HepG2 (cell line): ENCODE measurements at regions not wholly inside any gene's neighbourhood (a gene's known extent, or its start where the extent isn't known, plus 50 kb on each side); places are given as distances from the start of the nearest gene placed in this dataset.

Experiments
- ATAC-seq: fragments of 200-7000 bp; cut with Tn5 transposase; 3 replicates; pipeline ENCODE4 v1.9.1; 2020; ENCODE audit warnings: mild to moderate bottlenecking, moderate library complexity
- BruUV-seq: library from RNA; stranded (reverse); fragments of 400-500 nt; replicated peaks from 2 replicates; lab custom pipeline; 2021; lab: Mats Ljungman, UMichigan
- CTCF ChIA-PET: fragments of 300-600 bp; formaldehyde crosslinking; extraction: SDS; loops from one replicate; lab custom pipeline; 2021; ENCODE audit warnings: low total read pairs, inconsistent platforms, low intra/inter-chr PET ratio; lab: Yijun Ruan, JAX
- POLR2A ChIA-PET: fragments of 350-600 bp; sonication (Branson Sonifier 250); formaldehyde crosslinking; loops from one replicate; lab custom pipeline; 2020; ENCODE audit warnings: antibody characterized with exemption, inconsistent platforms; lab: Yijun Ruan, JAX
- DNase-seq: peaks from one replicate; pipeline ENCODE4 v3.0.0-alpha.2; 2015; ENCODE audit warnings: low spot score
- FAIRE-seq: peaks from 3 replicates; lab custom pipeline; 2011; peaks lifted over from hg19 to GRCh38; lab: Jason Lieb, UNC
- H2AFZ ChIP-seq: one replicate; pipeline ENCODE4 v1.6.1; 2011; ENCODE audit warnings: low read length, inconsistent platforms
- H3K27ac ChIP-seq: fragments of 300-600 bp; 3 replicates; pipeline ENCODE4 v1.8.0; 2011; ENCODE audit warnings: mixed run types, mild to moderate bottlenecking, mixed read lengths, low read length, inconsistent platforms; ENCODE audit not compliant: insufficient read depth; ENCODE audit errors: extremely low read length
- H3K27me3 ChIP-seq, 2 experiments: fragments of 200-600 bp in 1 of 2; 2 replicates in 1 of 2; 3 replicates in 1 of 2; pipeline versions ENCODE4 v1.6.0 to v1.8.0; 2011; ENCODE audit warnings: low read length in 2 of 2, mild to moderate bottlenecking in 2 of 2, moderate library complexity in 2 of 2, inconsistent platforms in 1 of 2; ENCODE audit not compliant: insufficient read depth in 2 of 2, control insufficient read depth in 1 of 2
- H3K36me3 ChIP-seq, 2 experiments: fragments of 200-600 bp in 1 of 2; replicated peaks in 1 of 2; 2 replicates in 1 of 2; 3 replicates in 1 of 2; pipeline versions ENCODE4 v1.5.1 to v1.8.0; 2011; ENCODE audit warnings: low read length in 2 of 2, inconsistent platforms in 1 of 2; ENCODE audit not compliant: insufficient read depth in 2 of 2, control insufficient read depth in 1 of 2
- H3K4me1 ChIP-seq: 2 replicates; pipeline ENCODE4 v1.5.1; 2012; ENCODE audit warnings: low read length, inconsistent platforms; ENCODE audit not compliant: insufficient read depth
- H3K4me2 ChIP-seq: 2 replicates; pipeline ENCODE4 v1.6.0; 2011; ENCODE audit warnings: low read depth, low read length, inconsistent platforms
- H3K4me3 ChIP-seq, 3 experiments: fragments of 200-600 bp in 1 of 3; sonication (generic), shearing (Covaris generic) in 1 of 3; replicated peaks in 1 of 3; 2 replicates each; pipeline ENCODE4 v1.5.1; 2011 to 2016; ENCODE audit warnings: low read length in 3 of 3, inconsistent platforms in 2 of 3, low read depth in 2 of 3, mild to moderate bottlenecking in 2 of 3, control low read depth in 1 of 3, mixed read lengths in 1 of 3; ENCODE audit not compliant: insufficient read depth in 1 of 3
- H3K79me2 ChIP-seq: one replicate; pipeline ENCODE4 v1.6.1; 2011; ENCODE audit warnings: low read length, inconsistent platforms; ENCODE audit not compliant: insufficient read depth
- H3K9ac ChIP-seq: 2 replicates; pipeline ENCODE4 v1.6.0; 2011; ENCODE audit warnings: mild to moderate bottlenecking, low read depth, low read length, inconsistent platforms; ENCODE audit not compliant: insufficient read depth
- H3K9me3 ChIP-seq: 2 replicates; pipeline ENCODE4 v1.5.1; 2012; ENCODE audit warnings: mild to moderate bottlenecking, low read length
- H4K20me1 ChIP-seq: 2 replicates; pipeline ENCODE4 v1.6.0; 2011; ENCODE audit warnings: inconsistent platforms, mild to moderate bottlenecking, low read length, moderate library complexity; ENCODE audit not compliant: insufficient read depth
- ATF7 ChIP-seq, 2 experiments: fragments of 450-650 bp in 1 of 2; sonication (generic) in 1 of 2; formaldehyde crosslinking in 1 of 2; IDR thresholded peaks; 2 replicates each; pipeline versions ENCODE4 v1.4.0 to v1.6.1; 2016 to 2020; ENCODE audit warnings: antibody characterized with exemption in 1 of 2, mild to moderate bottlenecking in 1 of 2, missing genetic modification reagents in 1 of 2
- DMAP1 ChIP-seq: IDR thresholded peaks from 2 replicates; pipeline ENCODE4 v1.6.1; 2016
- KLF16 ChIP-seq, 2 experiments: sonication (generic) in 1 of 2; formaldehyde crosslinking in 1 of 2; IDR thresholded peaks; 2 replicates each; pipeline versions ENCODE4 v1.6.1 to v1.8.0; 2016 to 2023; ENCODE audit warnings: missing genetic modification reagents in 2 of 2, missing compliant biosample characterization in 1 of 2
- PTBP1 ChIP-seq: fragments of 200-400 bp; formaldehyde crosslinking; IDR thresholded peaks from 2 replicates; pipeline ENCODE4 v1.6.1; 2018; ENCODE audit warnings: low read length, low read depth; ENCODE audit not compliant: poor library complexity, severe bottlenecking
- TCF7L2 ChIP-seq: IDR thresholded peaks from 2 replicates; pipeline ENCODE4 v1.6.1; 2011; ENCODE audit warnings: mild to moderate bottlenecking, low read depth, low read length, moderate library complexity
- ZNF451 ChIP-seq: sonication (generic); formaldehyde crosslinking; IDR thresholded peaks from 2 replicates; pipeline ENCODE4 v1.5.0; 2020; ENCODE audit warnings: mild to moderate bottlenecking, missing genetic modification reagents
- WGBS: methylation state at CpG from one replicate; pipeline ENCODE4 v1.1.6; 2017; ENCODE audit warnings: low lambda C conversion rate; 5-methylcytosine and 5-hydroxymethylcytosine counted together
- in situ Hi-C: cut with HindIII; loops from 2 replicates; pipeline ENCODE4 v1.10.0; 2017; ENCODE audit warnings: low pct_unique_long_range_greater_than_20kb; ENCODE audit not compliant: extremely low pct_ligation_motif_present
- intact Hi-C: fragments of 100-400 bp; cut with micrococcal nuclease; formaldehyde crosslinking; loops from one replicate; pipeline ENCODE4 v1.10.0; 2022; ENCODE audit not compliant: unreplicated experiment

GRCh38 chr14:28381656-28382055 lies 384.9 kb upstream of the FOXG1 start:
- no peaks in the 10 kb centered on the region for H4K20me1 ChIP-seq
- ATAC-seq = no peak
- CTCF ChIA-PET = no interaction called here
- H3K9ac ChIP-seq = no peak overlapping the region
- BruUV-seq = no TSS peak
- no peak overlapping the region for H3K27ac ChIP-seq
- H3K27me3 ChIP-seq = no peaks in the 10 kb centered on the region
- H3K9me3 ChIP-seq = peaks cover 78% of the 10 kb centered on the region
- no peaks in the 10 kb centered on the region for H3K4me1 ChIP-seq
- intact Hi-C loops = no loop called here
- H3K4me3 ChIP-seq = no peak overlapping the region
- 0 out of 2 replicates have a peak, but pooled peaks have one; percentile 42 for TF ChIP-seq ATF7 (IDR thresholded peaks at IDR 0.05)
- no peak for TF ChIP-seq ATF7 (CRISPR knock-in tag; IDR thresholded peaks at IDR 0.05)
- TF ChIP-seq ZNF451 = no peak
- TF ChIP-seq, all 625 proteins: peak for 1
- in situ Hi-C loops = no loop called here
- DNase-seq (no peak), FAIRE-seq (no peak)
- POLR2A ChIA-PET = no interaction called here
- no peak overlapping the region for H3K4me2 ChIP-seq
- no peaks in the 10 kb centered on the region for H3K36me3 ChIP-seq
- no peak overlapping the region for H2AFZ ChIP-seq
- no peaks in the 10 kb centered on the region for H3K79me2 ChIP-seq
- WGBS = 0% methylated on average over 2 of the region's 2 CpGs

DNA sequence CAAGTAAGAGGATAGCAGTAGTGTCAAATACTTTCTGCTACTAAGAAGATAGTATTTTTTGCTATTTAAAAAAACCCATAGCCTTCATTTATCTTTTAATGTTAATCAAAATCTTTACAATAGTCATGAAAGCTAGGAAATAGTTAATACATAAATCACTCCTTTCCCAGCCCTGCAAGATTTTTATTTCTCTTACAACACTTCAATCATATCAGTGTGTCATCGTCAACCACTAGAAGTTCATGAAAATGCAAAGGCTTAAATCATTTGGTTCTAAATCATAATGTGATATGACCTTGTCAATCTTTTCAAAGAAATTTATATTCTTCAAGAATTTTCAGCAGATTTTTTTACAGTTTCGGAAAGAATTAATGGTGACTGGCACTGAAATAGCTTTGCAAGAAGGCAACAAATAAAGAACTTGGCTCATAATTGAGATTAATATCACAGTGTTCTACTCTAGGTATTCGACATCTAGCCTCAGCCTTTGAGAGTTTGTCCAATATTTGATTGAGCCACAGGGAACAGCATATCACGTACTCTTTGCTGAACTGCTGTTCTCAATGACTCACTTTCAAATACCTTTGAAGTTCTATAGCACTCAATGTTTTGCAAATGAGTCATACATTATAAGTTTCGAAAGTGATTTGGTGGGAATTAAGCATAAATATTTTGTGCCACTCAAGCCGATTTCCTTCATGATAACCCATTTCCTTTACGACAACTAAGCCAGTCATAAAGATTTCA lies 384.0 kb upstream of the FOXG1 start:
- Histone ChIP-seq H3K9ac (no peak overlapping the region), H3K4me3 (no peak overlapping the region), H3K4me2 (no peak overlapping the region), H3K4me1 (no peaks in the 10 kb centered on the region), H3K79me2 (no peaks in the 10 kb centered on the region), H4K20me1 (no peaks in the 10 kb centered on the region), H3K27ac (no peak overlapping the region), H2AFZ (peak overlapping the region; percentile 17), H3K9me3 (peaks cover 80% of the 10 kb centered on the region), H3K36me3 (no peaks in the 10 kb centered on the region), H3K27me3 (no peaks in the 10 kb centered on the region)
- BruUV-seq = no TSS peak
- CTCF ChIA-PET = no interaction called here
- 11% methylated on average over 7 of the region's 7 CpGs for WGBS
- POLR2A ChIA-PET = no interaction called here
- intact Hi-C loops = no loop called here
- TF ChIP-seq PTBP1 = no peak
- TF ChIP-seq KLF16 (CRISPR knock-in tag; IDR thresholded peaks at IDR 0.05) = no peak
- 0 out of 2 replicates have a peak, but pooled peaks have one; percentile 30 for TF ChIP-seq TCF7L2
- TF ChIP-seq DMAP1 (CRISPR knock-in tag) = no peak
- in situ Hi-C loops = no loop called here
- DNase-seq (peak; percentile 44), ATAC-seq (no peak; the same call in 2 of the 3 replicates), FAIRE-seq (no peak)
